MCF 10A (cell line): ENCODE measurements at regions not wholly inside any gene's neighbourhood (a gene's known extent, or its start where the extent isn't known, plus 50 kb on each side); places are given as distances from the start of the nearest gene placed in this dataset.

Experiments used
- BruUV-seq: library from RNA; stranded (reverse); fragments of 400-500 nt; replicated peaks from 2 replicates; lab custom pipeline; 2021; lab: Mats Ljungman, UMichigan
- CTCF ChIA-PET: fragments of 300-600 bp; sonication (Branson Sonifier 250); formaldehyde crosslinking; extraction: SDS; loops from one replicate; lab custom pipeline; 2021; ENCODE audit warnings: antibody characterized with exemption, inconsistent platforms; lab: Yijun Ruan, JAX
- POLR2A ChIA-PET: fragments of 300-600, 350-650 bp; sonication (Branson Sonifier 250); formaldehyde crosslinking; extraction: SDS; loops from one replicate; lab custom pipeline; 2020; ENCODE audit warnings: antibody characterized with exemption, inconsistent platforms; lab: Yijun Ruan, JAX
- DNase-seq: peaks from one replicate; pipeline ENCODE4 v3.0.0-alpha.2; 2018; ENCODE audit not compliant: unreplicated experiment
- H3K27ac Mint-ChIP-seq: one replicate; pipeline ENCODE4 v1.8.0; 2022; ENCODE audit warnings: mild to moderate bottlenecking, low read depth, mixed read lengths; ENCODE audit not compliant: unreplicated experiment
- H3K27me3 Mint-ChIP-seq: one replicate; pipeline ENCODE4 v1.8.0; 2022; ENCODE audit warnings: mixed read lengths; ENCODE audit not compliant: insufficient read depth, unreplicated experiment
- H3K36me3 Mint-ChIP-seq: one replicate; pipeline ENCODE4 v1.8.0; 2022; ENCODE audit warnings: mild to moderate bottlenecking, moderate library complexity, mixed read lengths; ENCODE audit not compliant: insufficient read depth, unreplicated experiment
- H3K4me1 Mint-ChIP-seq: one replicate; pipeline ENCODE4 v1.8.0; 2022; ENCODE audit warnings: mixed read lengths; ENCODE audit not compliant: insufficient read depth, unreplicated experiment
- H3K4me3 Mint-ChIP-seq: one replicate; pipeline ENCODE4 v1.8.0; 2022; ENCODE audit warnings: mild to moderate bottlenecking, moderate library complexity, mixed read lengths; ENCODE audit not compliant: unreplicated experiment
- H3K9me3 Mint-ChIP-seq: one replicate; pipeline ENCODE4 v1.8.0; 2022; ENCODE audit warnings: mixed read lengths; ENCODE audit not compliant: unreplicated experiment
- intact Hi-C: fragments of 100-400 bp; cut with micrococcal nuclease; formaldehyde crosslinking; loops from 2 replicates; pipeline ENCODE4 v1.14.1; 2022
- TF ChIP-seq, protein P1 (sequence below): fragments of 200-600 bp; IDR thresholded peaks from one replicate; pipeline ENCODE4 v1.8.0; 2022; ENCODE audit warnings: antibody characterized with exemption, mild to moderate bottlenecking; ENCODE audit not compliant: unreplicated experiment

DNA sequence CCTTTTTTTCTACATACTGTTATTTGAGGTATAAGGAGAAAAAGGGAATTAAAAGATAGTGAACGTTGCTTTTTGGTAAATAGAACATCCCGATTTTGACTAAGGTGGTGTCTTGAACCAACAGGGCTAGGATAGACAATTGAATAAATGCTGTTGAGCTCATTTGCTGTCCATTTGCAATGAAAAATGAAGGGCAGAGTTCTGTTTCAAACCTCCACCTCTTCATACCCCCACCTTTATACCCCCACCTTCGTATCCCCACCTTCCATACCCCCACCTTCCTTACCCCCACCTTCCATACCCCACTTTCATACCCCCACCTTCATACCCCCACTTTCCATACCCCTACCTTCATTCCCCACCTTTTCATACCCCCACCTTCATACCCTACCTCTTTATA, 93.4 kb upstream of the NAA20 start:
- Mint-ChIP-seq H3K4me1 (peaks cover 14% of the 10 kb centered on the region), H3K27ac (no peak overlapping the region), H3K27me3 (no peaks in the 10 kb centered on the region), H3K36me3 (no peaks in the 10 kb centered on the region), H3K9me3 (no peaks in the 10 kb centered on the region), H3K4me3 (no peak overlapping the region)
- intact Hi-C loops: no loop called here
- TF ChIP-seq, protein P1, sequence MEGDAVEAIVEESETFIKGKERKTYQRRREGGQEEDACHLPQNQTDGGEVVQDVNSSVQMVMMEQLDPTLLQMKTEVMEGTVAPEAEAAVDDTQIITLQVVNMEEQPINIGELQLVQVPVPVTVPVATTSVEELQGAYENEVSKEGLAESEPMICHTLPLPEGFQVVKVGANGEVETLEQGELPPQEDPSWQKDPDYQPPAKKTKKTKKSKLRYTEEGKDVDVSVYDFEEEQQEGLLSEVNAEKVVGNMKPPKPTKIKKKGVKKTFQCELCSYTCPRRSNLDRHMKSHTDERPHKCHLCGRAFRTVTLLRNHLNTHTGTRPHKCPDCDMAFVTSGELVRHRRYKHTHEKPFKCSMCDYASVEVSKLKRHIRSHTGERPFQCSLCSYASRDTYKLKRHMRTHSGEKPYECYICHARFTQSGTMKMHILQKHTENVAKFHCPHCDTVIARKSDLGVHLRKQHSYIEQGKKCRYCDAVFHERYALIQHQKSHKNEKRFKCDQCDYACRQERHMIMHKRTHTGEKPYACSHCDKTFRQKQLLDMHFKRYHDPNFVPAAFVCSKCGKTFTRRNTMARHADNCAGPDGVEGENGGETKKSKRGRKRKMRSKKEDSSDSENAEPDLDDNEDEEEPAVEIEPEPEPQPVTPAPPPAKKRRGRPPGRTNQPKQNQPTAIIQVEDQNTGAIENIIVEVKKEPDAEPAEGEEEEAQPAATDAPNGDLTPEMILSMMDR: no peak
- BruUV-seq: no TSS peak
- no peak for DNase-seq
- ChIA-PET CTCF (interaction anchor here (0.7 to 1.4 kb wide), 2 partner anchors 10 to 125 kb away, joined by 4 read pairs; no protein-coding TSS in a partner anchor), POLR2A (interaction anchor here (0.7 to 1.4 kb wide), 3 partner anchors 9 to 349 kb away, joined by 3 read pairs; no protein-coding TSS in a partner anchor)

DNA sequence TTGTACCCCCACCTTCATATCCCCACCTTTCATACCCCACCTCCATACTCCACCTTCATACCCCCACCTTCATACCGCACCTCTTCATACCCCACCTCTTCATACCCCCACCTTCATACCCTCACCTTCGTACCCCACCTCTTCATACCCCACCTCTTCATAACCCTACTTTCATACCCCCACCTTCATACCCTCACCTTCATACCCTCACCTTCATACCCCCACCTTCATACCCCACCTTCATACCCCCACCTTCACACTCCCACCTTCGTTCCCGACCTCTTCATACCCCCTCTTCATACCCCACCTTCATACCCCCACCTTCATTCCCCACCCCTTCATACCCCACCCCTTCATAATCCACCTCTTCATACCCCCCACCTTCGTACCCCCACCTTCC, 92.9 kb upstream of the NAA20 start:
- DNase-seq: no peak
- H3K9me3 Mint-ChIP-seq: no peaks in the 10 kb centered on the region
- CTCF ChIA-PET: interaction anchor here (0.7 kb wide), 1 partner anchor 125 kb away, joined by 4 read pairs; no protein-coding TSS in a partner anchor
- no peak overlapping the region for H3K4me3 Mint-ChIP-seq
- TF ChIP-seq, protein P1: no peak
- no TSS peak for BruUV-seq
- POLR2A ChIA-PET: interaction anchor here (0.9 to 1.4 kb wide), 3 partner anchors 10 to 52 kb away, joined by 3 read pairs; no protein-coding TSS in a partner anchor
- intact Hi-C loops: no loop called here
- no peaks in the 10 kb centered on the region for H3K27me3 Mint-ChIP-seq
- H3K4me1 Mint-ChIP-seq: peaks cover 19% of the 10 kb centered on the region
- no peaks in the 10 kb centered on the region for H3K36me3 Mint-ChIP-seq
- no peak overlapping the region for H3K27ac Mint-ChIP-seq

DNA sequence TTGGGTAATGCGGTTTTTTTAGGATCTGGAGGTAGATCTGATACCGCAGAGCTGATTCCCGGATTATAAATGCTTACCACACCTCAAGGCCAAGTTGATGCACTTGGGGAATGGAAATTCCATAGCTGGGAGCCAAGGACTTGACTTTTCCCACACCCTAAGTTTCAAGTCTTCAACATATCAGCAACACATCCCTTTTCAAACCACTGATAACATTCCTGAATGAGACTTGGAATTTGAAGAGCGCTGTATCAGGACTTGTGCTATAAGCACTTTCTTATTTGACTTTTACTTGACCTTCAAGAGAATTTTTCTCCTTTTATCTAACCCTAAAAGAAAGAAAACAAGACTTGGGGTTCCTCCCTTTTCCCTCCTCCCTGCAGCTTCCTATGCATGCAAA, 90.6 kb upstream of the NAA20 start:
- intact Hi-C loops: loop anchor here (5.0 kb wide), 1 partner anchor 36 kb away; no protein-coding TSS in a partner anchor
- Mint-ChIP-seq H3K4me1 (peaks cover 19% of the 10 kb centered on the region), H3K36me3 (no peaks in the 10 kb centered on the region), H3K27me3 (no peaks in the 10 kb centered on the region), H3K4me3 (no peak overlapping the region), H3K27ac (no peak overlapping the region), H3K9me3 (no peaks in the 10 kb centered on the region)
- ChIA-PET POLR2A (interaction anchor here (0.6 to 4.6 kb wide), 9 partner anchors 11 to 109 kb away, joined by 3 to 177 read pairs (median 4); no protein-coding TSS in a partner anchor), CTCF (interaction anchor here (0.6 to 4.1 kb wide), 7 partner anchors 8 to 1429 kb away, joined by 3 to 26 read pairs (median 3); no protein-coding TSS in a partner anchor)
- BruUV-seq: no TSS peak
- TF ChIP-seq, protein P1: no peak
- DNase-seq: no peak

DNA sequence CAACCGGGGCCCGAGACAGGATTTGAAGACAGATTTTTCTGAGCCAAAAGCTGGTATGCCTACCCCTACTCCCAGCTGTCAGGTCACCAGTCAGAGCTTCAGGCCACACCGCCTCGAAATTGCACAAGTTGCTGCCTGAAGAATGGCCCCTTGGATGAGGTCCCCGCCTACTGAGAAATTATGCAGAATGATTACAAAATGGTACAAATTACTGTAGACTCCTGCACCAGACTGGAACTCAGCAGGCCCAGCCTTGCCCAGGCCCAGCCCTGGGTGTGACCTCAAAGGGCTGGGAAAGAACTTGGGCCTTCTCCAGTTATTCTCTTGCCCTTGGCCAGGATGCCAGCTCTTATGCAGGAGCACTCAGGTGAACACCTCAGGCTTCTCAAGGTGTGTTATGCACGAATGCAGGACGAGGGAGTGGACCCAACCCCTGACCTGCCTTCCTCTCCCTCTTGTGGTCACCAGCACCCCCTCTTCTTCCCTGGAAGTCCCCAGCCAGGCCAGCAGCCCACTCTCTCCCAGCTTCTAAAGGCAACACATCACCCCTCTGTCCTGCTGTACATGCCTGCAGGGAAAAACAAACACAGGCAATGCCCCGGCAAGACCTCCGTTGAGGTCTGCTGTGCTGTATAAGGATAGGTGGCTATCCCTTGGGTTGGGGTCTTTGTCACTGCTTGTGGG, 88.7 kb upstream of the NAA20 start:
- intact Hi-C loops: loop anchor here (2.0 to 5.0 kb wide), 2 partner anchors 34 to 46 kb away; no protein-coding TSS in a partner anchor
- POLR2A ChIA-PET: interaction anchor here (0.6 to 4.6 kb wide), 37 partner anchors 13 to 1960 kb away, joined by 3 to 177 read pairs (median 4); partner anchors contain the start of genes CFAP61, CRNKL1, NAA20 and SMIM26
- DNase-seq: peak; percentile 97

More for the DNA sequence above, 88.7 kb upstream of the NAA20 start:
- BruUV-seq: no TSS peak
- Mint-ChIP-seq H3K4me1 (peaks cover 19% of the 10 kb centered on the region), H3K4me3 (peak overlapping the region; percentile 14), H3K36me3 (no peaks in the 10 kb centered on the region), H3K9me3 (peaks cover 8% of the 10 kb centered on the region), H3K27ac (peak overlapping the region; percentile 90), H3K27me3 (no peaks in the 10 kb centered on the region)
- CTCF ChIA-PET: interaction anchor here (0.5 to 4.1 kb wide), 16 partner anchors 9 to 238 kb away, joined by 3 to 26 read pairs (median 4); no protein-coding TSS in a partner anchor
- TF ChIP-seq, protein P1: no peak
